Breast epithelium (tissue), 4 donors: ENCODE measurements at regions not wholly inside any gene's neighbourhood (a gene's known extent, or its start where the extent isn't known, plus 50 kb on each side); places are given as distances from the start of the nearest gene placed in this dataset.
"Not testable (repeated sequence)": the region's sequence is repeated elsewhere in the genome, so short reads cannot be mapped to it uniquely, and the experiment has no call there.

Source experiments
- DNase-seq, 2 donors: peaks; one replicate each; pipeline ENCODE4 v3.0.0-alpha.2; 2019; ENCODE audit warnings: low spot score in 2 of 2
- H3K27ac ChIP-seq, 2 donors: fragments of 200-600 bp; sonication (generic) in 1 of 2; one replicate each; pipeline ENCODE4 v1.5.1; 2016 to 2019; ENCODE audit warnings: mild to moderate bottlenecking in 1 of 2
- H3K27me3 ChIP-seq, 2 donors: fragments of 200-600 bp; sonication (generic) in 1 of 2; one replicate each; pipeline versions ENCODE4 v1.5.1 to v1.6.0; 2017 to 2019; ENCODE audit warnings: control low read depth in 1 of 2, mild to moderate bottlenecking in 1 of 2
- H3K36me3 ChIP-seq: fragments of 200-600 bp; one replicate; pipeline ENCODE4 v1.5.1; 2019
- H3K4me1 ChIP-seq, 2 donors: fragments of 200-600 bp; sonication (generic); one replicate each; pipeline ENCODE4 v1.5.1; 2016 to 2019; ENCODE audit warnings: control low read depth in 1 of 2
- H3K4me3 ChIP-seq, 3 donors: fragments of 200-600 bp; sonication (generic); 1 replicate in 2 of 3; 2 replicates in 1 of 3; pipeline ENCODE4 v1.5.1; 2016 to 2019; ENCODE audit warnings: mild to moderate bottlenecking in 3 of 3, moderate library complexity in 2 of 3
- H3K9me3 ChIP-seq, 2 donors: fragments of 200-600 bp; sonication (generic) in 1 of 2; one replicate each; pipeline ENCODE4 v1.5.1; 2016 to 2019; ENCODE audit warnings: control low read depth in 1 of 2
- CTCF ChIP-seq, 3 donors: fragments of 450-650 bp; IDR thresholded peaks; one replicate each; pipeline ENCODE4 v1.5.1; 2016 to 2017; ENCODE audit warnings: antibody characterized with exemption in 3 of 3, mild to moderate bottlenecking in 3 of 3, moderate library complexity in 3 of 3
- POLR2A ChIP-seq: fragments of 450-650 bp; IDR thresholded peaks from one replicate; pipeline ENCODE4 v1.6.1; 2016; ENCODE audit warnings: antibody characterized with exemption, mild to moderate bottlenecking, moderate library complexity
- POLR2AphosphoS5 ChIP-seq, 3 donors: sonication (generic); formaldehyde crosslinking; IDR thresholded peaks; one replicate each; pipeline ENCODE4 v1.6.1; 2017; ENCODE audit warnings: antibody characterized with exemption in 3 of 3
- intact Hi-C: fragments of 100-400 bp; cut with DNase I; formaldehyde crosslinking; loops from one replicate; pipeline ENCODE4 v1.15.1; 2023; ENCODE audit warnings: low total_unique reads

GRCh38 chr7:152583006-152583405, 92.9 kb downstream of the XRCC2 start:
- Histone ChIP-seq H3K27ac (no peak overlapping the region), H3K9me3 (no peaks in the 10 kb centered on the region), H3K36me3 (no peaks in the 10 kb centered on the region), H3K27me3 (no peaks in the 10 kb centered on the region), H3K4me1 (no peaks in the 10 kb centered on the region), H3K4me3 (no peak overlapping the region)
- DNase-seq = no peak
- intact Hi-C loops = no loop called here
- TF ChIP-seq CTCF (IDR thresholded peaks at IDR 0.05) = no peak
- TF ChIP-seq POLR2AphosphoS5 (IDR thresholded peaks at IDR 0.05) = no peak
- no peak for TF ChIP-seq POLR2A

- Histone ChIP-seq H3K27me3 (no peaks in the 10 kb centered on the region), H3K4me3 (no peak overlapping the region), H3K4me1 (no peaks in the 10 kb centered on the region), H3K27ac (no peak overlapping the region), H3K36me3 (no peaks in the 10 kb centered on the region), H3K9me3 (no peaks in the 10 kb centered on the region)
- DNase-seq = no peak
- TF ChIP-seq POLR2AphosphoS5 (IDR thresholded peaks at IDR 0.05) = no peak
- no peak for TF ChIP-seq CTCF (IDR thresholded peaks at IDR 0.05)
- no peak for TF ChIP-seq POLR2A
- intact Hi-C loops = no loop called here
Measured at GRCh38 chr7:152579070-152579469, 96.9 kb downstream of the XRCC2 start.

GRCh38 chr7:152577339-152577738, 98.6 kb downstream of the XRCC2 start:
- H3K27me3 ChIP-seq = no peaks in the 10 kb centered on the region
- no peak for DNase-seq
- no peak overlapping the region for H3K4me3 ChIP-seq
- H3K36me3 ChIP-seq = no peaks in the 10 kb centered on the region
- no peaks in the 10 kb centered on the region for H3K4me1 ChIP-seq
- intact Hi-C loops = no loop called here
- TF ChIP-seq POLR2A (no peak), CTCF (IDR thresholded peaks at IDR 0.05) (no peak), POLR2AphosphoS5 (IDR thresholded peaks at IDR 0.05) (no peak)
- no peak overlapping the region for H3K27ac ChIP-seq
- no peaks in the 10 kb centered on the region for H3K9me3 ChIP-seq

GRCh38 chr7:152574892-152575548, 100.9 kb downstream of the XRCC2 start:
- Histone ChIP-seq H3K27ac (no peak overlapping the region), H3K9me3 (no peaks in the 10 kb centered on the region), H3K36me3 (no peaks in the 10 kb centered on the region), H3K4me3 (no peak overlapping the region), H3K27me3 (no peaks in the 10 kb centered on the region), H3K4me1 (no peaks in the 10 kb centered on the region)
- peak in 1 of 2 donors; percentile 19 for DNase-seq
- intact Hi-C loops = no loop called here
- no peak for TF ChIP-seq POLR2A
- no peak for TF ChIP-seq CTCF (IDR thresholded peaks at IDR 0.05)
- no peak for TF ChIP-seq POLR2AphosphoS5 (IDR thresholded peaks at IDR 0.05)

- peak in 1 of 2 donors; percentile 14 for DNase-seq
- H3K36me3 ChIP-seq, intact Hi-C loops, H3K4me1 ChIP-seq, H3K27ac ChIP-seq, H3K9me3 ChIP-seq, H3K4me3 ChIP-seq, H3K27me3 ChIP-seq: not testable (repeated sequence)
Measured at GRCh38 chr7:152573186-152573585, 102.8 kb downstream of the XRCC2 start.

GRCh38 chr7:152572101-152572500, 103.8 kb downstream of the XRCC2 start:
- TF ChIP-seq POLR2A (no peak), POLR2AphosphoS5 (IDR thresholded peaks at IDR 0.05) (no peak), CTCF (IDR thresholded peaks at IDR 0.05) (no peak)
- Histone ChIP-seq H3K4me3 (no peak overlapping the region), H3K27me3 (no peaks in the 10 kb centered on the region), H3K27ac (no peak overlapping the region), H3K36me3 (no peaks in the 10 kb centered on the region), H3K4me1 (no peaks in the 10 kb centered on the region), H3K9me3 (no peaks in the 10 kb centered on the region)
- intact Hi-C loops = no loop called here
- DNase-seq = no peak
